T47D (cell line): ENCODE measurements at regions not wholly inside any gene's neighbourhood (a gene's known extent, or its start where the extent isn't known, plus 50 kb on each side); places are given as distances from the start of the nearest gene placed in this dataset.

Experiments
- DNase-seq, 2 experiments: peaks; one replicate each; pipeline versions ENCODE4 v3.0.0 to v3.0.0-alpha.2; 2011 to 2012; ENCODE audit warnings: low read depth in 1 of 2, low spot score in 1 of 2
- JUND ChIP-seq: IDR thresholded peaks from 2 replicates; pipeline ENCODE4 v1.6.1; 2012; ENCODE audit warnings: low read depth
- in situ Hi-C: cut with HindIII; loops from 2 replicates; pipeline ENCODE4 v1.10.0; 2016; ENCODE audit warnings: low sequenced_read_pairs, low pct_unique_long_range_greater_than_20kb

GRCh38 chr13:22285867-22286266, 615.0 kb downstream of the FGF9 start:
- TF ChIP-seq JUND = no peak
- no peak for DNase-seq
- in situ Hi-C loops = no loop called here

GRCh38 chr13:22286338-22286737, 615.5 kb downstream of the FGF9 start:
- no peak for DNase-seq
- TF ChIP-seq JUND = no peak
- in situ Hi-C loops = no loop called here

DNA sequence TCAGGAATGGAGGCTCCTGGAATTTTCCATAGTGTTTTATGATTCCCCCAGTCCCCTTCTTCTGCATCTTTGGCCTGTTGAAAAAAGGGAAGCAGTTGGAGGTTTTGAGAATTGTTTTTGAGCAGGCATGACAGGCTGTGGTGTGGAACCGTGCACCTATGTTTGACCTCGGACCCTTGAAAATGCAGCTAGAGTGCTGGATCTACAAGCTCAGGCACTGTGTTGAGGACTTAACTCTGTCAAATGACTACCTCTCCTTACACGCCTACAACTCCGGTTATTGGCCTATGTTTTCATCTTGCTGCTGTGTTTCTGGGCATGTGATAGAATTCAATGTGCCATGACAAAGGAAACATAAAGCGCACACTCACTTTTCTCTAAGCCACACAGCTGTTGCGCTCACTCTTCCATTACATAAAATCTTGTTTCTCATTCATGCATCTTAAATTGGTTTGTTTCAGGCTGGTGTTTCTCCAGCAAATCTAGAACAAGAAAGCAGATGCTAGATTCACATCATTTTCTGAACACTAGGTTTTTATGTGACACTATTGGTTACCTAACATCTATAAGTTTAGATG, 616.6 kb downstream of the FGF9 start:
- in situ Hi-C loops = no loop called here
- DNase-seq = no peak

DNA sequence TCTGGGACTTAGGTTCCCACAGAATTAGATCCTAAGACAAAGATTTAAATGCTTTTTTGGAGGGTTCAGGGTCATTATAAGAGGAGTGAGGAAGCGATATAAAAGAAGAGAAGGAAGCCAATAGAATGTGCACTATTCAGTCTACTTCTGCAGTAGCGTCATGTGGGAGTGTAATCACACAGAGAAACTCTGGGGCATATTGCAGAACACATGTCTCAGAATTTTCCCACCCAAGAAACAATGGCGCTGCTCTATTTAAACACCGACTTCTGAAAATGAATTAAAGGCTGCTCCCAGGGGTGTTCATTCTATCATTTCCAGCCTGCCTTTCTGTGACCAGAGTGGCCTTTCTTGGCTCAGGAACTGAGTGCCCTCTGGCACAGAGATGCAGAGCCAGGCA, 617.6 kb downstream of the FGF9 start:
- in situ Hi-C loops = no loop called here
- no peak for TF ChIP-seq JUND
- DNase-seq = no peak

More for the DNA sequence above, 616.6 kb downstream of the FGF9 start:
- TF ChIP-seq JUND = no peak

DNA sequence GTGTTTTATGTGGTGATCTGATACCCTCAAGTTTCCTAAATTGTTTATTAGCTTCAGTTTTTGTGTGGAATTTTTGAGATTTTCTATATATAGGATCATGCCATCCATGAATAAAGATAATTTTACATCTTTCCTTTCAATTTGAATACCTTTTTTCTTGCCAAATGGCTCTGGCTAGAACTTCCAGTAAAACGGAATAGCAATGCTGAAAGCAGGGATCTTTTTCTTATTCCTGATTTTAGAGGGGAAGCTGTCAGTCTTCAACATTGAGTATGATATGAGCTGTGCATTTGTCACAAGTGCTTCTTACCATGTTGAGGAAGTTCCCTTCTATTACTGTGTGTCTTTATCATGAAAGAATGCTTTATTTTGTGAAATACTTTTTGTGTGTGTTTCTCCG, 618.8 kb downstream of the FGF9 start:
- DNase-seq = no peak
- in situ Hi-C loops = no loop called here
- TF ChIP-seq JUND = no peak

DNA sequence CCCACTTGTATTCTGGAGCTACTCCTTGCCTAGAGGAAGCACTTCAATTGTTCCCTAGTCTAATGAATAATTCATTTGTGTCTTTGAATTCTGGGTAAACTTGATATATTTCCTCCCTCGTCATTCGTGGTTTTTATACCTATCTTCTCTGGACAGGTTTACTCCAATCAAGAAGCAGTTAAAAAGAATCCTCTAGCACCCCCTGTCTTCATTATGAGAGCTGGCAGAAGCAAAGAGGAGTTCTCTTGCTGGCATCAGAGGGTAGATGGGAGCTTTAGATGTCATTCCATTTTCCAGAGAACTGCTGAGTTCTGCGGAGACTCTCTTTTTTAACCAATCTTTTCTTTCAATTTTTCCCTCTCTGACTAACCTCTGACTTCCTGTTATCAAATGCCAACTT, 627.7 kb downstream of the FGF9 start:
- in situ Hi-C loops = no loop called here
- no peak for TF ChIP-seq JUND
- no peak for DNase-seq

GRCh38 chr13:22311734-22312404, 641.0 kb downstream of the FGF9 start:
- in situ Hi-C loops = no loop called here
- TF ChIP-seq JUND = no peak
- no peak for DNase-seq

GRCh38 chr13:22312405-22312803, 641.5 kb downstream of the FGF9 start:
- TF ChIP-seq JUND = no peak
- DNase-seq = no peak
- in situ Hi-C loops = no loop called here

GRCh38 chr13:22316494-22317025, 645.7 kb downstream of the FGF9 start:
- no peak for TF ChIP-seq JUND
- in situ Hi-C loops = no loop called here
- DNase-seq = no peak

- DNase-seq = no peak
- in situ Hi-C loops = no loop called here
- no peak for TF ChIP-seq JUND
Measured at GRCh38 chr13:22320991-22321390, 650.1 kb downstream of the FGF9 start.

GRCh38 chr13:22325761-22326160, 654.9 kb downstream of the FGF9 start:
- no peak for TF ChIP-seq JUND
- no peak for DNase-seq
- in situ Hi-C loops = no loop called here

- no peak for TF ChIP-seq JUND
Measured at GRCh38 chr13:22332416-22332815, 661.5 kb downstream of the FGF9 start.

GRCh38 chr13:22336460-22336859, 665.6 kb downstream of the FGF9 start:
- in situ Hi-C loops = no loop called here
- TF ChIP-seq JUND = no peak
- no peak for DNase-seq

More at GRCh38 chr13:22332416-22332815, 661.5 kb downstream of the FGF9 start:
- in situ Hi-C loops = no loop called here
- no peak for DNase-seq

GRCh38 chr13:22357132-22357531, 686.3 kb downstream of the FGF9 start:
- no peak for DNase-seq
- in situ Hi-C loops = no loop called here
- no peak for TF ChIP-seq JUND
